SK-N-SH (cell line): ENCODE measurements at regions not wholly inside any gene's neighbourhood (a gene's known extent, or its start where the extent isn't known, plus 50 kb on each side); places are given as distances from the start of the nearest gene placed in this dataset.

ENCODE experiments used
- CTCF ChIA-PET: fragments of 300-600, 350-600 bp; formaldehyde crosslinking; extraction: SDS; loops from one replicate; lab custom pipeline; 2021; lab: Yijun Ruan, JAX
- POLR2A ChIA-PET: fragments of 350-600 bp; sonication (Branson Sonifier 250); formaldehyde crosslinking; extraction: SDS; loops from one replicate; lab custom pipeline; 2020; ENCODE audit warnings: antibody characterized with exemption, inconsistent platforms; lab: Yijun Ruan, JAX
- DNase-seq: peaks from one replicate; pipeline ENCODE4 v3.0.0; 2012
- H2AFZ ChIP-seq: fragments of 200-600 bp; sonication (generic); 2 replicates; pipeline ENCODE4 v1.8.1; 2016; ENCODE audit warnings: antibody characterized with exemption, mild to moderate bottlenecking, low read depth
- H3F3A ChIP-seq: fragments of 200-600 bp; sonication (generic); replicated peaks from 2 replicates; pipeline ENCODE3; 2016; ENCODE audit warnings: antibody characterized with exemption, mild to moderate bottlenecking; ENCODE audit not compliant: insufficient read depth
- H3K27ac ChIP-seq, 2 experiments: fragments of 200-500 bp in 1 of 2; fragments of 200-600 bp in 1 of 2; sonication (Bioruptor generic) in 1 of 2; sonication (generic), shearing (Covaris generic) in 1 of 2; 2 replicates each; pipeline versions ENCODE4 v1.5.1 to v1.6.1; 2014 to 2016; ENCODE audit warnings: low read depth in 2 of 2, inconsistent platforms in 1 of 2, low read length in 1 of 2, mild to moderate bottlenecking in 1 of 2, mixed read lengths in 1 of 2
- H3K27me3 ChIP-seq: fragments of 200-600 bp; sonication (generic), shearing (Covaris generic); 2 replicates; pipeline ENCODE4 v1.6.1; 2016; ENCODE audit warnings: mixed run types; ENCODE audit not compliant: insufficient read depth
- H3K36me3 ChIP-seq, 2 experiments: fragments of 200-500 bp in 1 of 2; fragments of 200-600 bp in 1 of 2; sonication (Bioruptor generic) in 1 of 2; sonication (generic) in 1 of 2; replicated peaks in 1 of 2; 2 replicates each; pipeline versions ENCODE3 to v1.5.1; 2014 to 2016; ENCODE audit warnings: low read length in 1 of 2, mild to moderate bottlenecking in 1 of 2; ENCODE audit not compliant: insufficient read depth in 2 of 2, control insufficient read depth in 1 of 2
- H3K4me1 ChIP-seq, 2 experiments: fragments of 200-500 bp in 1 of 2; fragments of 200-600 bp in 1 of 2; sonication (Bioruptor generic) in 1 of 2; sonication (generic), shearing (Covaris generic) in 1 of 2; 2 replicates each; pipeline versions ENCODE4 v1.5.1 to v1.6.1; 2014 to 2016; ENCODE audit warnings: low read depth in 1 of 2, low read length in 1 of 2, mixed run types in 1 of 2; ENCODE audit not compliant: insufficient read depth in 2 of 2, control insufficient read depth in 1 of 2
- H3K4me2 ChIP-seq: fragments of 200-600 bp; sonication (generic), shearing (Covaris generic); 2 replicates; pipeline ENCODE4 v1.6.1; 2017; ENCODE audit warnings: mixed run types
- H3K4me3 ChIP-seq, 2 experiments: fragments of 200-500 bp in 1 of 2; fragments of 200-600 bp in 1 of 2; sonication (Bioruptor generic) in 1 of 2; sonication (generic), shearing (Covaris generic) in 1 of 2; 2 replicates each; pipeline versions ENCODE4 v1.5.1 to v1.8.1; 2014 to 2016; ENCODE audit warnings: low read depth in 2 of 2, inconsistent platforms in 1 of 2, low read length in 1 of 2, mild to moderate bottlenecking in 1 of 2, mixed read lengths in 1 of 2, moderate library complexity in 1 of 2
- H3K79me2 ChIP-seq: fragments of 200-600 bp; sonication (generic); 2 replicates; pipeline ENCODE4 v1.8.1; 2017; ENCODE audit warnings: mild to moderate bottlenecking; ENCODE audit not compliant: insufficient read depth
- H3K9ac ChIP-seq: fragments of 200-600 bp; sonication (generic); 2 replicates; pipeline ENCODE4 v1.6.1; 2017; ENCODE audit warnings: mixed run types
- H3K9me2 ChIP-seq: fragments of 200-600 bp; sonication (generic); 2 replicates; pipeline ENCODE4 v1.6.1; 2017; ENCODE audit warnings: mixed run types
- H3K9me3 ChIP-seq: fragments of 200-600 bp; sonication (generic); 2 replicates; pipeline ENCODE4 v1.6.1; 2017; ENCODE audit warnings: mixed run types, mild to moderate bottlenecking, moderate library complexity
- H4K20me1 ChIP-seq: fragments of 200-600 bp; sonication (generic); 2 replicates; pipeline ENCODE4 v1.6.1; 2017; ENCODE audit warnings: mild to moderate bottlenecking, mixed run types; ENCODE audit not compliant: insufficient read depth
- EP300 ChIP-seq, 2 experiments: IDR thresholded peaks; 2 replicates each; pipeline versions ENCODE4 v1.4.0 to v1.6.1; 2012; ENCODE audit warnings: borderline replicate concordance in 1 of 2, low read depth in 1 of 2, low read length in 1 of 2
- EZH2phosphoT487 ChIP-seq: fragments of 200-600 bp; sonication (generic); IDR thresholded peaks from 2 replicates; pipeline ENCODE4 v1.6.1; 2017; ENCODE audit warnings: low read depth, mixed run types, mild to moderate bottlenecking, antibody characterized with exemption, moderate library complexity, borderline replicate concordance
- FOSL2 ChIP-seq: IDR thresholded peaks from 2 replicates; pipeline ENCODE4 v1.4.0; 2012; ENCODE audit warnings: low read depth, mild to moderate bottlenecking, moderate library complexity, borderline replicate concordance
- FOXJ3 ChIP-seq: sonication (generic); formaldehyde crosslinking; IDR thresholded peaks from 2 replicates; pipeline ENCODE4 v1.5.1; 2020; ENCODE audit warnings: mild to moderate bottlenecking, missing genetic modification reagents
- FOXM1 ChIP-seq: IDR thresholded peaks from 2 replicates; pipeline ENCODE4 v1.4.0; 2012; ENCODE audit warnings: low read depth, mild to moderate bottlenecking
- MEF2A ChIP-seq: IDR thresholded peaks from 2 replicates; pipeline ENCODE4 v1.4.0; 2012; ENCODE audit warnings: low read depth, borderline replicate concordance
- MXI1 ChIP-seq: IDR thresholded peaks from 2 replicates; pipeline ENCODE4 v1.6.1; 2012; ENCODE audit warnings: mild to moderate bottlenecking, low read depth, low read length, improper control_type of control experiment
- NRF1 ChIP-seq: IDR thresholded peaks from 2 replicates; pipeline ENCODE4 v1.6.1; 2012; ENCODE audit warnings: low read depth, mild to moderate bottlenecking, low read length
- PBX3 ChIP-seq: IDR thresholded peaks from 2 replicates; pipeline ENCODE4; 2012
- RAD21 ChIP-seq: IDR thresholded peaks from 2 replicates; pipeline ENCODE4 v1.6.1; 2012; ENCODE audit warnings: mild to moderate bottlenecking, low read length
- RFX5 ChIP-seq: IDR thresholded peaks from 2 replicates; pipeline ENCODE4 v1.6.1; 2012; ENCODE audit warnings: mild to moderate bottlenecking, improper control_type of control experiment, low read length
- SIN3A ChIP-seq: IDR thresholded peaks from 2 replicates; pipeline ENCODE4 v1.6.1; 2012; ENCODE audit warnings: low read depth, mild to moderate bottlenecking, low read length, moderate library complexity, borderline replicate concordance
- SMC3 ChIP-seq: IDR thresholded peaks from 2 replicates; pipeline ENCODE4 v1.6.1; 2012; ENCODE audit warnings: low read depth, low read length, improper control_type of control experiment
- USF1 ChIP-seq: IDR thresholded peaks from 2 replicates; pipeline ENCODE4 v1.4.0; 2012; ENCODE audit warnings: low read depth, borderline replicate concordance
- WGBS: methylation state at CpG from one replicate; pipeline ENCODE4 v1.1.6; 2017; ENCODE audit warnings: low lambda C conversion rate; 5-methylcytosine and 5-hydroxymethylcytosine counted together

- TF ChIP-seq RAD21 (no peak), EZH2phosphoT487 (no peak), FOSL2 (no peak)
- H3K27ac ChIP-seq, result no peak overlapping the region
- H3K4me2 ChIP-seq, result no peak overlapping the region
- ChIA-PET CTCF (no interaction called here), POLR2A (no interaction called here)
- no peaks in the 10 kb centered on the region for H3K36me3 ChIP-seq
- no peaks in the 10 kb centered on the region for H3K4me1 ChIP-seq
- WGBS, result 61% methylated on average over 3 of the region's 3 CpGs
- H3K9ac ChIP-seq, result no peak overlapping the region
- no peak overlapping the region for H3K4me3 ChIP-seq
- no peaks in the 10 kb centered on the region for H4K20me1 ChIP-seq
- H3K27me3 ChIP-seq, result no peaks in the 10 kb centered on the region
- no peaks in the 10 kb centered on the region for H3K9me2 ChIP-seq
- H3F3A ChIP-seq, result no peaks in the 10 kb centered on the region
- no peaks in the 10 kb centered on the region for H3K9me3 ChIP-seq
- DNase-seq, result no peak
- no peak overlapping the region for H2AFZ ChIP-seq
- no peaks in the 10 kb centered on the region for H3K79me2 ChIP-seq
Measured at GRCh38 chr5:158544388-158545339, 555.1 kb downstream of the EBF1 start.

- no peak overlapping the region for H2AFZ ChIP-seq
- H3F3A ChIP-seq, result no peaks in the 10 kb centered on the region
- ChIA-PET POLR2A (no interaction called here), CTCF (interaction anchor here (1.7 kb wide), 1 partner anchor 564 kb away, joined by 3 read pairs; no protein-coding TSS in a partner anchor)
- no peaks in the 10 kb centered on the region for H3K36me3 ChIP-seq
- no peak overlapping the region for H3K27ac ChIP-seq
- no peaks in the 10 kb centered on the region for H4K20me1 ChIP-seq
- WGBS, result 32% methylated on average over 6 of the region's 6 CpGs
- no peaks in the 10 kb centered on the region for H3K4me1 ChIP-seq
- H3K79me2 ChIP-seq, result no peaks in the 10 kb centered on the region
- DNase-seq, result no peak
- no peak overlapping the region for H3K4me3 ChIP-seq
- H3K9me3 ChIP-seq, result no peaks in the 10 kb centered on the region
- H3K27me3 ChIP-seq, result no peaks in the 10 kb centered on the region
- no peak overlapping the region for H3K9ac ChIP-seq
- H3K4me2 ChIP-seq, result no peak overlapping the region
- TF ChIP-seq FOXM1, result no peak
- no peak for TF ChIP-seq SIN3A
- no peak for TF ChIP-seq USF1
- TF ChIP-seq MXI1, result no peak
- no peak for TF ChIP-seq RFX5
- TF ChIP-seq EP300 (IDR thresholded peaks at IDR 0.05; ENCODE audit: borderline replicate concordance in 1 of 2, low read depth in 1 of 2, low read length in 1 of 2), result no peak
- no peak for TF ChIP-seq PBX3
- no peak for TF ChIP-seq NRF1
- no peak for TF ChIP-seq SMC3
- TF ChIP-seq FOXJ3, result no peak
- no peak for TF ChIP-seq MEF2A
- H3K9me2 ChIP-seq, result no peaks in the 10 kb centered on the region
Measured at GRCh38 chr5:158543539-158544387, 556.0 kb downstream of the EBF1 start.
